PC-3 (cell line): ENCODE measurements at regions not wholly inside any gene's neighbourhood (a gene's known extent, or its start where the extent isn't known, plus 50 kb on each side); places are given as distances from the start of the nearest gene placed in this dataset.

Experiments
- CTCF ChIP-seq: fragments of 300-600 bp; sonication (generic); conservative IDR thresholded peaks from 2 replicates; pipeline ENCODE4 v1.5.1; 2017; ENCODE audit warnings: antibody characterized with exemption, low read depth, mild to moderate bottlenecking, low read length
- EZH2 ChIP-seq: fragments of 300-600 bp; sonication (generic); IDR thresholded peaks from one replicate; pipeline ENCODE4 v1.6.1; 2017; ENCODE audit warnings: antibody characterized with exemption, mild to moderate bottlenecking, low read length; ENCODE audit not compliant: unreplicated experiment

DNA sequence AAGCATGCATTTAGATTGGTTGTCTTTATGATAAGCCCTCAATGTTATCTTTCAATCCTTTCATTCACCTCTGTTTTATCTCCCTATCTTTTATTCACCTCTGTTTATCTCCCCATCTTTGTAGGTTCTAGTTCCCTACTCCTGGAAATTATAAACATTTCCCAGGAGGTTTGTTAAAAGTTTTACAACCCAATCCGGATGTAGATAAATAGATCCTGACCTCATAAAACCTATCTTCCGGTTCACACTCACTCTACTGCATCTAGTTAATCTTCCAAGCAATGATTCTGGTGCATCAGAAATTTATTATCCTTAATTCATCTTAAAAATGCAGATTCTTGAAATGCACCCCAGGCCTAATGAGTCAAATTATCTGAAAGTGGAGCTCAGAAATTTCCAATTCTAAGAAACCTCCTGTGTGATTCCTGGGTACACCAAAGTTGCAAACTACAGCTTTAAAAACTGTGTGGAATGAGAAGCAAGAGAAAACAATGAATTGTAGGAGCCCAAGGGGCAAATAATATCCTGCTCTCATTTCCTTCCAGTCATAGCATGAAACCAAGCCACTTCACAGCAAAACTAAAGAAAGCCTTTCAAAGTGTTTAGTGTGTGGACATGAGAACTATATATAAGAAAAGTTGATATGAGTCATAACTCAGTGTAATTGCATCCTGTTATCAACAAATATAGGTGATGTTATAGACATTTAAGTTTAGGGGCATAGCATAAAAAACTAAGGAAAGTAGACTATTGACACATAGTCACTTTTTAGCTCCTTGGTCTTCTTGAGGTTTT lies 51.1 kb upstream of the UGT8 start:
- TF ChIP-seq CTCF (no peak), EZH2 (no peak)
